WTC11 (cell line): ENCODE measurements at regions not wholly inside any gene's neighbourhood (a gene's known extent, or its start where the extent isn't known, plus 50 kb on each side); places are given as distances from the start of the nearest gene placed in this dataset.
A peak's percentile ranks its signal among the peaks of the same experiment; 100 is the strongest.

ENCODE experiments used
- ATAC-seq: fragments of 200-7000 bp; cut with Tn5 transposase; 2 replicates; pipeline ENCODE4 v1.10.0; 2021; ENCODE audit warnings: mild to moderate bottlenecking, moderate library complexity
- CTCF ChIA-PET: fragments of 300-600 bp; sonication (Branson Sonifier 250); formaldehyde crosslinking; loops from one replicate; lab custom pipeline; 2021; ENCODE audit warnings: antibody characterized with exemption; lab: Charles Lee
- POLR2A ChIA-PET: fragments of 350-600 bp; sonication (Branson Sonifier 250); formaldehyde crosslinking; loops from one replicate; lab custom pipeline; 2021; ENCODE audit warnings: antibody characterized with exemption; lab: Charles Lee
- DNase-seq: peaks from one replicate; pipeline ENCODE4 v3.0.0; 2021; ENCODE audit warnings: low spot score
- H3K27ac Mint-ChIP-seq: 2 replicates; pipeline ENCODE4 v1.8.0; 2021; ENCODE audit warnings: mixed read lengths
- H3K27me3 Mint-ChIP-seq: 2 replicates; pipeline ENCODE4 v1.8.0; 2021; ENCODE audit warnings: low read depth, mild to moderate bottlenecking, moderate library complexity, mixed read lengths
- H3K36me3 Mint-ChIP-seq: 2 replicates; pipeline ENCODE4 v1.8.0; 2021; ENCODE audit warnings: mixed read lengths
- H3K4me1 Mint-ChIP-seq: 2 replicates; pipeline ENCODE4 v1.8.0; 2022; ENCODE audit warnings: mixed read lengths
- H3K4me3 Mint-ChIP-seq: 2 replicates; pipeline ENCODE4 v1.8.0; 2021; ENCODE audit warnings: mild to moderate bottlenecking, moderate library complexity, mixed read lengths
- H3K9me3 Mint-ChIP-seq: 2 replicates; pipeline ENCODE4 v1.8.0; 2021; ENCODE audit warnings: mixed read lengths
- CBFB ChIP-seq: sonication (generic); formaldehyde crosslinking; IDR thresholded peaks from 2 replicates; pipeline ENCODE4 v1.8.1; 2022; ENCODE audit warnings: mild to moderate bottlenecking, low read depth, missing genetic modification reagents
- FOXJ3 ChIP-seq: sonication (generic); formaldehyde crosslinking; IDR thresholded peaks from 2 replicates; pipeline ENCODE4 v1.9.0; 2021; ENCODE audit warnings: missing genetic modification reagents, mild to moderate bottlenecking, borderline replicate concordance
- FOXP1 ChIP-seq: sonication (generic); formaldehyde crosslinking; IDR thresholded peaks from 2 replicates; pipeline ENCODE4 v1.8.0; 2022; ENCODE audit warnings: missing genetic modification reagents, mild to moderate bottlenecking, moderate library complexity, borderline replicate concordance
- GRHL2 ChIP-seq: fragments of 250-450 bp; sonication (Bioruptor Pico); IDR thresholded peaks from 2 replicates; pipeline ENCODE4 v1.8.0; 2022; ENCODE audit warnings: mild to moderate bottlenecking, moderate library complexity; ENCODE audit not compliant: insufficient replicate concordance, severe bottlenecking
- IRF2 ChIP-seq: sonication (generic); formaldehyde crosslinking; IDR thresholded peaks from 2 replicates; pipeline ENCODE4 v1.8.0; 2022; ENCODE audit warnings: low read depth, missing genetic modification reagents, borderline replicate concordance
- NFATC4 ChIP-seq: fragments of 250-450 bp; sonication (Bioruptor Pico); IDR thresholded peaks from 2 replicates; pipeline ENCODE4 v1.9.0; 2021; ENCODE audit warnings: mild to moderate bottlenecking
- NFYB ChIP-seq: sonication (generic); formaldehyde crosslinking; conservative IDR thresholded peaks from 2 replicates; pipeline ENCODE4 v1.8.0; 2022; ENCODE audit warnings: low read depth, missing genetic modification reagents
- OVOL2 ChIP-seq: fragments of 250-450 bp; sonication (Bioruptor Pico); IDR thresholded peaks from 2 replicates; pipeline ENCODE4 v1.9.0; 2021; ENCODE audit warnings: mild to moderate bottlenecking, borderline replicate concordance
- PRRX2 ChIP-seq: fragments of 250-450 bp; sonication (Bioruptor Pico); IDR thresholded peaks from 2 replicates; pipeline ENCODE4 v1.8.0; 2021; ENCODE audit warnings: mild to moderate bottlenecking
- TEAD4 ChIP-seq: sonication (generic); formaldehyde crosslinking; IDR thresholded peaks from 2 replicates; pipeline ENCODE4 v1.8.0; 2022; ENCODE audit warnings: mild to moderate bottlenecking, missing genetic modification reagents
- USF1 ChIP-seq: sonication (generic); formaldehyde crosslinking; IDR thresholded peaks from 2 replicates; pipeline ENCODE4 v1.8.0; 2022; ENCODE audit warnings: mild to moderate bottlenecking, missing genetic modification reagents
- ZNF219 ChIP-seq: sonication (generic); formaldehyde crosslinking; IDR thresholded peaks from 2 replicates; pipeline ENCODE4 v1.8.0; 2023; ENCODE audit warnings: missing genetic modification reagents, mild to moderate bottlenecking, borderline replicate concordance
- ZNF281 ChIP-seq: sonication (generic); formaldehyde crosslinking; IDR thresholded peaks from 2 replicates; pipeline ENCODE4 v1.8.0; 2023; ENCODE audit warnings: mild to moderate bottlenecking, missing genetic modification reagents
- TF ChIP-seq, protein P1 (sequence below): sonication (generic); formaldehyde crosslinking; IDR thresholded peaks from 2 replicates; pipeline ENCODE4 v1.8.1; 2022; ENCODE audit warnings: mild to moderate bottlenecking, moderate library complexity, missing genetic modification reagents
- TF ChIP-seq, protein P2 (sequence below): sonication (generic); formaldehyde crosslinking; conservative IDR thresholded peaks from 2 replicates; pipeline ENCODE4 v1.8.1; 2023; ENCODE audit warnings: mild to moderate bottlenecking, low read depth, missing genetic modification reagents, moderate library complexity
- TF ChIP-seq, protein P3 (sequence below): sonication (generic); formaldehyde crosslinking; IDR thresholded peaks from 2 replicates; pipeline ENCODE4 v1.8.1; 2023; ENCODE audit warnings: mild to moderate bottlenecking, moderate library complexity, missing genetic modification reagents
- TF ChIP-seq, protein P4 (sequence below): sonication (generic); formaldehyde crosslinking; IDR thresholded peaks from 2 replicates; pipeline ENCODE4 v1.8.1; 2022; ENCODE audit warnings: low read depth, missing genetic modification reagents, borderline replicate concordance
- TF ChIP-seq, protein P5 (sequence below): sonication (generic); formaldehyde crosslinking; IDR thresholded peaks from 2 replicates; pipeline ENCODE4 v1.8.1; 2023; ENCODE audit warnings: mild to moderate bottlenecking, missing genetic modification reagents, moderate library complexity
- TF ChIP-seq, protein P6 (sequence below): sonication (generic); formaldehyde crosslinking; IDR thresholded peaks from 2 replicates; pipeline ENCODE4 v1.8.0; 2023; ENCODE audit warnings: missing genetic modification reagents, mild to moderate bottlenecking, borderline replicate concordance
- TF ChIP-seq, protein P7 (sequence below): fragments of 250-450 bp; sonication (Bioruptor Pico); IDR thresholded peaks from 2 replicates; pipeline ENCODE4 v2.1.2; 2022; ENCODE audit warnings: mild to moderate bottlenecking, moderate library complexity

- ChIA-PET POLR2A (no interaction called here), CTCF (no interaction called here)
- DNase-seq (no peak), ATAC-seq (0 out of 2 replicates have a peak, but pooled peaks have one; percentile 30)
- H3K27me3 Mint-ChIP-seq, result peaks cover 5% of the 10 kb centered on the region; the same call in 1 of the 2 replicates
- no peak overlapping the region for H3K4me3 Mint-ChIP-seq
- no peaks in the 10 kb centered on the region for H3K4me1 Mint-ChIP-seq
- peaks cover 2% of the 10 kb centered on the region; the same call in 1 of the 2 replicates for H3K36me3 Mint-ChIP-seq
- H3K9me3 Mint-ChIP-seq, result peaks cover 52% of the 10 kb centered on the region
- no peak overlapping the region for H3K27ac Mint-ChIP-seq
- TF ChIP-seq FOXP1 (CRISPR knock-in tag) (no peak), FOXJ3 (CRISPR knock-in tag) (no peak), NFATC4 (no peak), NFYB (CRISPR knock-in tag) (peak; percentile 77), ZNF219 (CRISPR knock-in tag) (no peak), ZNF281 (CRISPR knock-in tag) (no peak), TEAD4 (CRISPR knock-in tag) (no peak), CBFB (no peak), GRHL2 (CRISPR knock-in tag) (no peak), PRRX2 (CRISPR knock-in tag) (no peak), OVOL2 (CRISPR knock-in tag) (no peak), USF1 (CRISPR knock-in tag) (peak; percentile 81), IRF2 (CRISPR knock-in tag) (no peak)
- TF ChIP-seq, protein P1, sequence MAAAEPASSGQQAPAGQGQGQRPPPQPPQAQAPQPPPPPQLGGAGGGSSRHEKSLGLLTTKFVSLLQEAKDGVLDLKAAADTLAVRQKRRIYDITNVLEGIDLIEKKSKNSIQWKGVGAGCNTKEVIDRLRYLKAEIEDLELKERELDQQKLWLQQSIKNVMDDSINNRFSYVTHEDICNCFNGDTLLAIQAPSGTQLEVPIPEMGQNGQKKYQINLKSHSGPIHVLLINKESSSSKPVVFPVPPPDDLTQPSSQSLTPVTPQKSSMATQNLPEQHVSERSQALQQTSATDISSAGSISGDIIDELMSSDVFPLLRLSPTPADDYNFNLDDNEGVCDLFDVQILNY (CRISPR knock-in tag), result no peak
- TF ChIP-seq, protein P2, sequence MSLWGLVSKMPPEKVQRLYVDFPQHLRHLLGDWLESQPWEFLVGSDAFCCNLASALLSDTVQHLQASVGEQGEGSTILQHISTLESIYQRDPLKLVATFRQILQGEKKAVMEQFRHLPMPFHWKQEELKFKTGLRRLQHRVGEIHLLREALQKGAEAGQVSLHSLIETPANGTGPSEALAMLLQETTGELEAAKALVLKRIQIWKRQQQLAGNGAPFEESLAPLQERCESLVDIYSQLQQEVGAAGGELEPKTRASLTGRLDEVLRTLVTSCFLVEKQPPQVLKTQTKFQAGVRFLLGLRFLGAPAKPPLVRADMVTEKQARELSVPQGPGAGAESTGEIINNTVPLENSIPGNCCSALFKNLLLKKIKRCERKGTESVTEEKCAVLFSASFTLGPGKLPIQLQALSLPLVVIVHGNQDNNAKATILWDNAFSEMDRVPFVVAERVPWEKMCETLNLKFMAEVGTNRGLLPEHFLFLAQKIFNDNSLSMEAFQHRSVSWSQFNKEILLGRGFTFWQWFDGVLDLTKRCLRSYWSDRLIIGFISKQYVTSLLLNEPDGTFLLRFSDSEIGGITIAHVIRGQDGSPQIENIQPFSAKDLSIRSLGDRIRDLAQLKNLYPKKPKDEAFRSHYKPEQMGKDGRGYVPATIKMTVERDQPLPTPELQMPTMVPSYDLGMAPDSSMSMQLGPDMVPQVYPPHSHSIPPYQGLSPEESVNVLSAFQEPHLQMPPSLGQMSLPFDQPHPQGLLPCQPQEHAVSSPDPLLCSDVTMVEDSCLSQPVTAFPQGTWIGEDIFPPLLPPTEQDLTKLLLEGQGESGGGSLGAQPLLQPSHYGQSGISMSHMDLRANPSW (CRISPR knock-in tag), result no peak
- TF ChIP-seq, protein P3, sequence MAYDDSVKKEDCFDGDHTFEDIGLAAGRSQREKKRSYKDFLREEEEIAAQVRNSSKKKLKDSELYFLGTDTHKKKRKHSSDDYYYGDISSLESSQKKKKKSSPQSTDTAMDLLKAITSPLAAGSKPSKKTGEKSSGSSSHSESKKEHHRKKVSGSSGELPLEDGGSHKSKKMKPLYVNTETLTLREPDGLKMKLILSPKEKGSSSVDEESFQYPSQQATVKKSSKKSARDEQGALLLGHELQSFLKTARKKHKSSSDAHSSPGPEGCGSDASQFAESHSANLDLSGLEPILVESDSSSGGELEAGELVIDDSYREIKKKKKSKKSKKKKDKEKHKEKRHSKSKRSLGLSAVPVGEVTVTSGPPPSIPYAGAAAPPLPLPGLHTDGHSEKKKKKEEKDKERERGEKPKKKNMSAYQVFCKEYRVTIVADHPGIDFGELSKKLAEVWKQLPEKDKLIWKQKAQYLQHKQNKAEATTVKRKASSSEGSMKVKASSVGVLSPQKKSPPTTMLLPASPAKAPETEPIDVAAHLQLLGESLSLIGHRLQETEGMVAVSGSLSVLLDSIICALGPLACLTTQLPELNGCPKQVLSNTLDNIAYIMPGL, result no peak
- TF ChIP-seq, protein P4, sequence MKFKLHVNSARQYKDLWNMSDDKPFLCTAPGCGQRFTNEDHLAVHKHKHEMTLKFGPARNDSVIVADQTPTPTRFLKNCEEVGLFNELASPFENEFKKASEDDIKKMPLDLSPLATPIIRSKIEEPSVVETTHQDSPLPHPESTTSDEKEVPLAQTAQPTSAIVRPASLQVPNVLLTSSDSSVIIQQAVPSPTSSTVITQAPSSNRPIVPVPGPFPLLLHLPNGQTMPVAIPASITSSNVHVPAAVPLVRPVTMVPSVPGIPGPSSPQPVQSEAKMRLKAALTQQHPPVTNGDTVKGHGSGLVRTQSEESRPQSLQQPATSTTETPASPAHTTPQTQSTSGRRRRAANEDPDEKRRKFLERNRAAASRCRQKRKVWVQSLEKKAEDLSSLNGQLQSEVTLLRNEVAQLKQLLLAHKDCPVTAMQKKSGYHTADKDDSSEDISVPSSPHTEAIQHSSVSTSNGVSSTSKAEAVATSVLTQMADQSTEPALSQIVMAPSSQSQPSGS, result no peak
- TF ChIP-seq, protein P5, sequence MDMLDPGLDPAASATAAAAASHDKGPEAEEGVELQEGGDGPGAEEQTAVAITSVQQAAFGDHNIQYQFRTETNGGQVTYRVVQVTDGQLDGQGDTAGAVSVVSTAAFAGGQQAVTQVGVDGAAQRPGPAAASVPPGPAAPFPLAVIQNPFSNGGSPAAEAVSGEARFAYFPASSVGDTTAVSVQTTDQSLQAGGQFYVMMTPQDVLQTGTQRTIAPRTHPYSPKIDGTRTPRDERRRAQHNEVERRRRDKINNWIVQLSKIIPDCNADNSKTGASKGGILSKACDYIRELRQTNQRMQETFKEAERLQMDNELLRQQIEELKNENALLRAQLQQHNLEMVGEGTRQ (CRISPR knock-in tag), result peak; percentile 86
- TF ChIP-seq, protein P6, sequence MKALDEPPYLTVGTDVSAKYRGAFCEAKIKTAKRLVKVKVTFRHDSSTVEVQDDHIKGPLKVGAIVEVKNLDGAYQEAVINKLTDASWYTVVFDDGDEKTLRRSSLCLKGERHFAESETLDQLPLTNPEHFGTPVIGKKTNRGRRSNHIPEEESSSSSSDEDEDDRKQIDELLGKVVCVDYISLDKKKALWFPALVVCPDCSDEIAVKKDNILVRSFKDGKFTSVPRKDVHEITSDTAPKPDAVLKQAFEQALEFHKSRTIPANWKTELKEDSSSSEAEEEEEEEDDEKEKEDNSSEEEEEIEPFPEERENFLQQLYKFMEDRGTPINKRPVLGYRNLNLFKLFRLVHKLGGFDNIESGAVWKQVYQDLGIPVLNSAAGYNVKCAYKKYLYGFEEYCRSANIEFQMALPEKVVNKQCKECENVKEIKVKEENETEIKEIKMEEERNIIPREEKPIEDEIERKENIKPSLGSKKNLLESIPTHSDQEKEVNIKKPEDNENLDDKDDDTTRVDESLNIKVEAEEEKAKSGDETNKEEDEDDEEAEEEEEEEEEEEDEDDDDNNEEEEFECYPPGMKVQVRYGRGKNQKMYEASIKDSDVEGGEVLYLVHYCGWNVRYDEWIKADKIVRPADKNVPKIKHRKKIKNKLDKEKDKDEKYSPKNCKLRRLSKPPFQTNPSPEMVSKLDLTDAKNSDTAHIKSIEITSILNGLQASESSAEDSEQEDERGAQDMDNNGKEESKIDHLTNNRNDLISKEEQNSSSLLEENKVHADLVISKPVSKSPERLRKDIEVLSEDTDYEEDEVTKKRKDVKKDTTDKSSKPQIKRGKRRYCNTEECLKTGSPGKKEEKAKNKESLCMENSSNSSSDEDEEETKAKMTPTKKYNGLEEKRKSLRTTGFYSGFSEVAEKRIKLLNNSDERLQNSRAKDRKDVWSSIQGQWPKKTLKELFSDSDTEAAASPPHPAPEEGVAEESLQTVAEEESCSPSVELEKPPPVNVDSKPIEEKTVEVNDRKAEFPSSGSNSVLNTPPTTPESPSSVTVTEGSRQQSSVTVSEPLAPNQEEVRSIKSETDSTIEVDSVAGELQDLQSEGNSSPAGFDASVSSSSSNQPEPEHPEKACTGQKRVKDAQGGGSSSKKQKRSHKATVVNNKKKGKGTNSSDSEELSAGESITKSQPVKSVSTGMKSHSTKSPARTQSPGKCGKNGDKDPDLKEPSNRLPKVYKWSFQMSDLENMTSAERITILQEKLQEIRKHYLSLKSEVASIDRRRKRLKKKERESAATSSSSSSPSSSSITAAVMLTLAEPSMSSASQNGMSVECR, result no peak
- TF ChIP-seq, protein P7, sequence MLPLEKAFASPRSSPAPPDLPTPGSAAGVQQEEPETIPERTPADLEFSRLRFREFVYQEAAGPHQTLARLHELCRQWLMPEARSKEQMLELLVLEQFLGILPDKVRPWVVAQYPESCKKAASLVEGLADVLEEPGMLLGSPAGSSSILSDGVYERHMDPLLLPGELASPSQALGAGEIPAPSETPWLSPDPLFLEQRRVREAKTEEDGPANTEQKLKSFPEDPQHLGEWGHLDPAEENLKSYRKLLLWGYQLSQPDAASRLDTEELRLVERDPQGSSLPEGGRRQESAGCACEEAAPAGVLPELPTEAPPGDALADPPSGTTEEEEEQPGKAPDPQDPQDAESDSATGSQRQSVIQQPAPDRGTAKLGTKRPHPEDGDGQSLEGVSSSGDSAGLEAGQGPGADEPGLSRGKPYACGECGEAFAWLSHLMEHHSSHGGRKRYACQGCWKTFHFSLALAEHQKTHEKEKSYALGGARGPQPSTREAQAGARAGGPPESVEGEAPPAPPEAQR, result no peak
Observed at GRCh38 chr3:40763807-40764206, 239.0 kb downstream of the ZNF621 start.
